Glomerular visceral epithelial cell (primary cell): ENCODE measurements at regions not wholly inside any gene's neighbourhood (a gene's known extent, or its start where the extent isn't known, plus 50 kb on each side); places are given as distances from the start of the nearest gene placed in this dataset.
"Not testable (repeated sequence)": the region's sequence is repeated elsewhere in the genome, so short reads cannot be mapped to it uniquely, and the experiment has no call there.

Experiments used
- DNase-seq: peaks from one replicate; pipeline ENCODE4 v3.0.0-alpha.2; 2016; ENCODE audit errors: extremely low spot score

DNA sequence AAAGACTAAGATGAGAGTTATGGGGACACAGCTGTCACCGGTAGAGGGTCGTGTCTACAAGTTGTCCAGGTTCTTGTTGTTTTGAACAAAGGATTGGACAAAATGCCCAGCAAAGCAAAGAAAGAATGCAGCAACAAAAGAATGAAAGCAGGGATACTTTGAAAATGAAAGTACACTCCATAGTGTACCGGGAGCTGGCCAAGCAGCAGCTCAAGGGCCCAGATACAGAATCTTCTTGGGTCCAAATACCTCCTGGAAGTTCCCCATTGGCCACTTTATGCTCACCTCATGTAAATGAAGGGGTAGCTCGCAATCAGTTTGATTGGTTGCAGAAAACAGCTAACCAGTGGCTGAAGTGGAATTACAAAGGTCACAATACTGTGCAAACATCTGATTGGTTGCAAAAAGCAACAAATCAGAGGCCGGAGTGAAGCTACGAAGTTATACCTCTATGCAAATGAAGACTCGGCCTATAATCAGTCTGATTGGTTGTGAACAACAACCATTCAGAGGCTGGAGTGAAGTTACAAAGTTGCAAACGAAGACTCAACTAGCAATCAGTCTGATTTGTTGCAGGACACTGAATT lies 474.9 kb upstream of the TMEFF2 start:
- DNase-seq: no peak

DNA sequence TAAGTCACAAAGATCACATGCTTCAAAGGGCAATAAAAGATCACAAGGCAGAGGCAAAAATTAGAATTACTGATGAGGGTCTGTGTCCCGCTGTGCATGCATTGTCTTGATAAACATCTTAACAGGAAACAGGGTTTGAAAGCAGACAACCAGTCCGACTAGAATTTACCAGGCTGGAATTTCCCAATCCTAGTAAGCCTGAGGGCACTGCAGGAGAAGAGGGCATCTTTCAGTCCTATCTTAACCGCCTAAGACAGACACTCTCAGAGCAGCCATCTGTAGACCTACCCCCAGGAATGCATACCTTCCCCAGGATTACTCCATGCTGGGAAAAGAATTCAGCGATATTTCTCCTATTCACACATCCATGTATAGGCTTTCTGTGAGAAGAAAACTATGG lies 465.8 kb upstream of the TMEFF2 start:
- not testable (repeated sequence) for DNase-seq

- no peak for DNase-seq
These were observed 462.6 kb upstream of the TMEFF2 start for GRCh38 chr2:192657362-192657761.

- no peak for DNase-seq
These were observed 461.2 kb upstream of the TMEFF2 start for GRCh38 chr2:192655916-192656315.

GRCh38 chr2:192645811-192646598 lies 451.3 kb upstream of the TMEFF2 start:
- DNase-seq: peak; percentile 54

DNA sequence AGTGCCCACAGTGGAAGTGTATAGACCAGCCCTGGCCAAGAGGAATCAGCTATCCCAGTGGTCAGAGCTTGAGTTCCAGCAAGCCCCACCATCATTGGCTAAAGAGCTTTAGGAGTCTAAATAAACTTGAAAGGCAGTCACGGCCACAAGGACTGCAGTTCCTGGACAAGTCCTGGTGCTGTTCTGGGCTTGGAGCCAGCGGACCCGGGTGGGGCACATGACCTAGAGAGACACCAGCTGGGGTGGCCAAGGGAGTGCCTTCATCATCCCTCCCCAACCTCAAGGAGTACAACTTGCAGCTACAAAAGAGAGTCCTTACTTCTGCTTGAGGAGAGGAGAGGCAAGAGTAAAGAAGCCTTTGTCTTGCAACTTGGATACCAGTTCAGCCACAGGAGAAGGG lies 439.8 kb upstream of the TMEFF2 start:
- DNase-seq: no peak

- no peak for DNase-seq
These were observed 433.3 kb upstream of the TMEFF2 start for GRCh38 chr2:192628017-192628416.

DNA sequence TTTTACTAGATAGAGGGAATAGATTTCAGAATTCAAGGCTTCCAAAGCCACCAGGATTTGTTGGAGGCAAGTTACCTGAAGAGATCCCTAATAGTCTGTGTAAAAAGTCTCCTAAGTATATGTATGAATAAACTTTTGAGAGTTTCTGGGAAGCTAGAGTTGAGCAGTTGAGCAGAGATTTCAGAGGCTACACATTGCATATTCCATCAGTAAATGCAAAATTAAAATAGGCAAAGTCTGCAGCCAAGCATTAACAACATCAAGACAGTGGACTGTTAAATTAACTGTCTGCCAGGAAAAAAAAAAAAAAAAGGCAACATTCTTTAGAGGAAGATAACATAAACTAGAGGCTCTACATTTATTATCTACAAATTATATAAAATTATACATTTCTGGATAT lies 420.4 kb upstream of the TMEFF2 start:
- DNase-seq: no peak

- DNase-seq: no peak
These were observed 409.6 kb upstream of the TMEFF2 start for GRCh38 chr2:192604295-192604694.

GRCh38 chr2:192598649-192599048 lies 403.9 kb upstream of the TMEFF2 start:
- not testable (repeated sequence) for DNase-seq

- DNase-seq: no peak
These were observed 398.8 kb upstream of the TMEFF2 start for GRCh38 chr2:192593561-192593960.

GRCh38 chr2:192591617-192592016 lies 396.9 kb upstream of the TMEFF2 start:
- DNase-seq: no peak

DNA sequence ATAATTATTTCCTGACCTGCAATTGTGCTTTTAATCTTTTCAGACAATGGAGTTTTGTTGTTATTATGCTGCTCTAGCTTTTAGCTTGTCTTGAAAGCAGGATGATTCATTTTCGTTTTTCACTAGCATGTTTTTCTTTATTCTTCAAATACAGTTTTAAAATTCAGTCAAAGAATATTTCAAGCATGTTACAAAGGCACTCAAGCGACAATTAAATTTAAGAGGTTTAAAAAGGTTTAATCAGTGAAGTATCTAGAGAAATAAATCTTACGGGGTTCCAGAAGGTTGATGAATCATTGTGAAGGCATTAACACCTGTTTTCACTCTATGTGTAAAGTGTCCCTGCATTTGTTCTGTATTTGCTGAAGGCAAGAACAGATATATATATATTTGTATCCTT lies 390.7 kb upstream of the TMEFF2 start:
- DNase-seq: peak; percentile 71

DNA sequence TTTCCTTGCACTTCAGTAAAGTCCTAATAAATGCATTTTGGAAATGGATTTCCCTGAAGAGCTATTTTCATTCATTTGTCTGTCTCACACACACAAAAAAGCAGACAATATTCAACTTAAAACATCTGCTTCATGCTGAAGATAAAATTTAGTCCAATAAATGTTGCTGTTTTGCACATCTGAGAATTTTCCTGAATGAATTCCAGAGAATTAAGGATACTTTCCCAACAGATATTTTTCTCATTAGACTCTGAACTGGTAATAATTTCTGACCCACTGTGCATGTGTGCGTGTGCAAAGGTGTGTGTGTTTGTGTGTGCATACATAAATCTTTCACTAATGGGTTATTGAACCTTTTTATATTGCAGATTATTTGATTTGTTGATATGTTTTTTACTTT lies 390.2 kb upstream of the TMEFF2 start:
- no peak for DNase-seq

DNA sequence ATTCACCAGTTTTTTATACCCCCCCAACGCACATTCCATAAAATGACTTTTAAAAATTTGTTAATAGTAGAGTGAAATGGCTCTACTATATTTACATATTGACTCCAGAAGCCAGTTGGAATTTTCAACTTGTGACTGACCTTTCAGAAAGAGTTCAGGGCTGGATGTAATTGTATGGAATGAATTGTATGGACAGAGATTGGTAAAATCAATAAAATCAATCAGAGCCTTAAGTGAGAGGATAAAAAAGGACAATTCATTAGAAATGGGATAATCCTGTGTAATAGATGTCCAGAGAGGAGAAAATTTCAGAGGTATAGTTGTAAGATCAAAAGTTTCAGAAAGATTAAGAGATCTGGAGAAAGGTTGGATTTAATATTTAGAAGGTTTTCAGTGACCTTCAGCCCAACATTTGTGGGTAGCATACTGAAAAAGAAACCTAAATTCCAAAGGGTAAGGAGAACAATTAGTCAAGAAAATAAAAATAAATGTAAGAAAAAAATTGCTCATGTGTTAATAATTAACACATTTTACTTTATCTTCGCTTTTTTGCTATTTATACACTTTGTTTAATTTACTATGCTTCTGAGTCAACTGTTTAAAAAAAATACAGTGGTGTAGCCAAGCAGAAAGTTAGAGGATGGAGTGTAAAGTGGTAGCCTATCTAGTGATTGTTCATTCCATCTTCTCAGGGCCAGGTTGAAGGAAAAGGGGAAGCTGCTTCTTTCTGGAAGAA lies 385.4 kb upstream of the TMEFF2 start:
- DNase-seq: peak; percentile 47

- DNase-seq: no peak
These were observed 384.0 kb upstream of the TMEFF2 start for GRCh38 chr2:192578780-192579179.

- no peak for DNase-seq
These were observed 383.0 kb upstream of the TMEFF2 start for GRCh38 chr2:192577706-192578105.

DNA sequence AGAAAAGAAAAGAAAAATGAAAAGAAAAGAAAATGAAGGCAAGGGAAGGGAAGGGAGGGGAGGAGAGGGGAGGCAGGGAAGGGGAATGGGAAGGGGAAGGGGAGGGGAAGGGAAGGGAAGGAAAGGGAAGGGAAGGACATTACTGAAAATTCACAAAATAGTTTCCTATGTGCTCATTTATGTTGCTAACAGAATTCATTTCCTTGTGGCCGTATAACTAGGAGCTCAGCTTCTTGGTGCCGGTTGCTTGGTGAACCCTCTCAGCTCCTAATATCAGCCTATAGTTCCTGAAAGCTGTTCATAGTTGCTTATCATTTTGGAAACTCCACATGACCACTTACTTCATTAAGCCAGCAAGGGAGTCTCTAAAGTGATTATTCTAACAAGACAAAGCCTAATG lies 379.8 kb upstream of the TMEFF2 start:
- DNase-seq: no peak

DNA sequence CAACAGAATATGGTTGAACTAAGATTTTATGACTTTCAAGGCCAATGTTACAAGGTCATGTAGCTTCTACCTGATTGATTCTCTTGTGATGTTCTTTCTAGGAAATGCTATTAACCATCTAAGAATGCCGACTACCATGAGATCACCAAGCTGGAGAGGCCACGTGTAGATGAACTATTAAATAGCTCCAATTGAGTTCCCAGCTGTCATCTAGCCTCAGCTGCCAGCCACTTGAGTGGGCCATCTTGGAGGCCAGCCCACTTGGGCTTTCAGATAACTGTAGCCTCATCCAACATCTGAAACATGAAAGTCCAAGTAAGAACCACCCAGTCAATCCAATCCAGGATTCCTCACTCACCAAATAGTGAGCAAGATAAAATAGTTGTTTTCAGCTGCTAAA lies 376.9 kb upstream of the TMEFF2 start:
- no peak for DNase-seq

DNA sequence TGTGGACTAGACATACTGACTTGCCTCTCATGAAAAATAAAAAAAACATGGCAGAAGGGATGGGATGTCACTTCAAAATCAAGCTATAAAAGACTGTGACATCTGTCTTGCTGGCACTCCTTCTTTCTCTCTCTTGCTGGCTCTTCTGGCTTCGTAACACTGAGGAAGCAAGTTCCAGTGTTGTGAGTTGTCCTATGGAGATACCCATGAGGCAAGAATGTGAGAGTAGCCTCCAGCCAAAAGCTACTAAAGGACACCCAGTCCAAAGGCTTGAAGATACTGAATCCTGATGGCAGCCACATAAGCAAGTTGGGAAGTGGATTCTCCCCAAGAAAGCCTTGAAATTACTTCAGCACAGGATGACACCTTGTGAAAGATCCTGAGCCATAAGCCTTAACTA lies 376.1 kb upstream of the TMEFF2 start:
- no peak for DNase-seq

GRCh38 chr2:192566863-192567262 lies 372.1 kb upstream of the TMEFF2 start:
- DNase-seq: no peak

- DNase-seq: no peak
These were observed 365.6 kb upstream of the TMEFF2 start for GRCh38 chr2:192560326-192560725.

- DNase-seq: no peak
These were observed 364.9 kb upstream of the TMEFF2 start for GRCh38 chr2:192559587-192559986.
